GM12878 (cell line): ENCODE measurements at regions not wholly inside any gene's neighbourhood (a gene's known extent, or its start where the extent isn't known, plus 50 kb on each side); places are given as distances from the start of the nearest gene placed in this dataset.

ENCODE experiments used
- ETV6 ChIP-seq, 2 experiments: fragments of 450-650 bp in 1 of 2; IDR thresholded peaks in 1 of 2; conservative IDR thresholded peaks in 1 of 2; 2 replicates each; pipeline ENCODE4 v1.6.1; 2014; ENCODE audit warnings: antibody characterized with exemption in 1 of 2, borderline replicate concordance in 1 of 2, low read depth in 1 of 2, mild to moderate bottlenecking in 1 of 2, moderate library complexity in 1 of 2
- HDAC2 ChIP-seq: fragments of 200-600 bp; sonication (generic); IDR thresholded peaks from 2 replicates; pipeline ENCODE4 v1.6.1; 2017
- IKZF2 ChIP-seq, 2 experiments: fragments of 450-650 bp; IDR thresholded peaks; 2 replicates each; pipeline ENCODE4 v1.6.1; 2017; ENCODE audit warnings: mild to moderate bottlenecking in 2 of 2, moderate library complexity in 2 of 2
- NFYA ChIP-seq: IDR thresholded peaks from 2 replicates; pipeline ENCODE4 v1.6.1; 2011; ENCODE audit warnings: low read depth, mild to moderate bottlenecking, low read length, improper control_type of control experiment, borderline replicate concordance
- POLR2A ChIP-seq: IDR thresholded peaks from 2 replicates; pipeline ENCODE4 v1.6.1; 2011; ENCODE audit warnings: low read depth, mild to moderate bottlenecking, low read length
- RAD21 ChIP-seq: IDR thresholded peaks from 2 replicates; pipeline ENCODE4 v1.6.1; 2011; ENCODE audit warnings: mild to moderate bottlenecking, low read depth, low read length, moderate library complexity; ENCODE audit not compliant: insufficient read depth
- RCOR1 ChIP-seq: conservative IDR thresholded peaks from 2 replicates; pipeline ENCODE4 v1.6.1; 2012; ENCODE audit warnings: low read depth, low read length, improper control_type of control experiment
- TCF3 ChIP-seq: IDR thresholded peaks from 2 replicates; pipeline ENCODE4 v1.6.1; 2012; ENCODE audit warnings: low read depth, mild to moderate bottlenecking, low read length, borderline replicate concordance; ENCODE audit not compliant: insufficient read depth
- YY1 ChIP-seq: IDR thresholded peaks from 2 replicates; pipeline ENCODE4 v1.6.1; 2011; ENCODE audit warnings: low read depth, mild to moderate bottlenecking, low read length
- TF ChIP-seq, protein P1 (sequence below), 3 experiments: IDR thresholded peaks in 2 of 3; conservative IDR thresholded peaks in 1 of 3; 2 replicates each; pipeline ENCODE4 v1.5.1; 2011; ENCODE audit warnings: low read depth in 3 of 3, low read length in 3 of 3, mild to moderate bottlenecking in 3 of 3, control low read depth in 2 of 3, moderate library complexity in 2 of 3, inconsistent platforms in 1 of 3, mixed read lengths in 1 of 3; ENCODE audit not compliant: control insufficient read depth in 2 of 3, insufficient read depth in 1 of 3; ENCODE audit errors: extremely low read depth in 1 of 3
- TF ChIP-seq, protein P2 (sequence below): IDR thresholded peaks from 2 replicates; pipeline ENCODE4 v1.6.1; 2012; ENCODE audit warnings: low read depth, low read length, improper control_type of control experiment
- TF ChIP-seq, protein P3 (sequence below): fragments of 450-650 bp; IDR thresholded peaks from 2 replicates; pipeline ENCODE4 v1.6.1; 2017; ENCODE audit warnings: mild to moderate bottlenecking
- TF ChIP-seq, protein P4 (sequence below): fragments of 450-650 bp; formaldehyde crosslinking; IDR thresholded peaks from 2 replicates; pipeline ENCODE4 v1.4.0; 2022; ENCODE audit warnings: mild to moderate bottlenecking, moderate library complexity

DNA sequence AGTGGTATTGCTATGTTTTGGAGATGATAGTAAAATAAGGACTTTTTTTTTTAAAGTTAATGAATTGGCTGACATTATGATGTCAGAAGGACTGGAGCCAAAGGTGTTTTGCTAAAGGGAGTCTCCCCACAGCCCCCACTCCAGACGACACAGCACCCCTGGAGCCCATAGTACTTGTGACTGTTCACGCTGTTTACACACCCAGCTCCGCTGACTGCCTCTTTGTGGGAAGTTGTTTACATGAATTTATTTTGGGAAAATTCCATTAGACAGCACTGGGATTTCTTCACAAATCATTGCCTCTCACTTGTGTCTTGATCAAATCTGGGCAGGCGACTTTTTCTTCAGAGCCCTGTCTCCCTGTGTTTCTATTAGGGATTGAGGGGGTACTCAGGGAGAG is 108.6 kb downstream of the C17orf67 start:
- TF ChIP-seq HDAC2: no peak
- no peak for TF ChIP-seq YY1
- TF ChIP-seq, protein P1, sequence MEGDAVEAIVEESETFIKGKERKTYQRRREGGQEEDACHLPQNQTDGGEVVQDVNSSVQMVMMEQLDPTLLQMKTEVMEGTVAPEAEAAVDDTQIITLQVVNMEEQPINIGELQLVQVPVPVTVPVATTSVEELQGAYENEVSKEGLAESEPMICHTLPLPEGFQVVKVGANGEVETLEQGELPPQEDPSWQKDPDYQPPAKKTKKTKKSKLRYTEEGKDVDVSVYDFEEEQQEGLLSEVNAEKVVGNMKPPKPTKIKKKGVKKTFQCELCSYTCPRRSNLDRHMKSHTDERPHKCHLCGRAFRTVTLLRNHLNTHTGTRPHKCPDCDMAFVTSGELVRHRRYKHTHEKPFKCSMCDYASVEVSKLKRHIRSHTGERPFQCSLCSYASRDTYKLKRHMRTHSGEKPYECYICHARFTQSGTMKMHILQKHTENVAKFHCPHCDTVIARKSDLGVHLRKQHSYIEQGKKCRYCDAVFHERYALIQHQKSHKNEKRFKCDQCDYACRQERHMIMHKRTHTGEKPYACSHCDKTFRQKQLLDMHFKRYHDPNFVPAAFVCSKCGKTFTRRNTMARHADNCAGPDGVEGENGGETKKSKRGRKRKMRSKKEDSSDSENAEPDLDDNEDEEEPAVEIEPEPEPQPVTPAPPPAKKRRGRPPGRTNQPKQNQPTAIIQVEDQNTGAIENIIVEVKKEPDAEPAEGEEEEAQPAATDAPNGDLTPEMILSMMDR (IDR thresholded peaks at IDR 0.05 in 2 of 3, conservative IDR thresholded peaks at IDR 0.05 in 1 of 3; ENCODE audit: control insufficient read depth in 2 of 3, extremely low read depth in 1 of 3, insufficient read depth in 1 of 3, low read depth in 3 of 3, low read length in 3 of 3): no peak
- no peak for TF ChIP-seq POLR2A
- no peak for TF ChIP-seq RCOR1
- no peak for TF ChIP-seq RAD21
- no peak for TF ChIP-seq ETV6 (conservative IDR thresholded peaks at IDR 0.05 in 1 of 2, IDR thresholded peaks at IDR 0.05 in 1 of 2; ENCODE audit: borderline replicate concordance in 1 of 2, low read depth in 1 of 2)
- TF ChIP-seq NFYA: no peak
- TF ChIP-seq, protein P2, sequence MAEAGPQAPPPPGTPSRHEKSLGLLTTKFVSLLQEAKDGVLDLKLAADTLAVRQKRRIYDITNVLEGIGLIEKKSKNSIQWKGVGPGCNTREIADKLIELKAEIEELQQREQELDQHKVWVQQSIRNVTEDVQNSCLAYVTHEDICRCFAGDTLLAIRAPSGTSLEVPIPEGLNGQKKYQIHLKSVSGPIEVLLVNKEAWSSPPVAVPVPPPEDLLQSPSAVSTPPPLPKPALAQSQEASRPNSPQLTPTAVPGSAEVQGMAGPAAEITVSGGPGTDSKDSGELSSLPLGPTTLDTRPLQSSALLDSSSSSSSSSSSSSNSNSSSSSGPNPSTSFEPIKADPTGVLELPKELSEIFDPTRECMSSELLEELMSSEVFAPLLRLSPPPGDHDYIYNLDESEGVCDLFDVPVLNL: no peak
- TF ChIP-seq IKZF2 (IDR thresholded peaks at IDR 0.05): no peak
- TF ChIP-seq, protein P3, sequence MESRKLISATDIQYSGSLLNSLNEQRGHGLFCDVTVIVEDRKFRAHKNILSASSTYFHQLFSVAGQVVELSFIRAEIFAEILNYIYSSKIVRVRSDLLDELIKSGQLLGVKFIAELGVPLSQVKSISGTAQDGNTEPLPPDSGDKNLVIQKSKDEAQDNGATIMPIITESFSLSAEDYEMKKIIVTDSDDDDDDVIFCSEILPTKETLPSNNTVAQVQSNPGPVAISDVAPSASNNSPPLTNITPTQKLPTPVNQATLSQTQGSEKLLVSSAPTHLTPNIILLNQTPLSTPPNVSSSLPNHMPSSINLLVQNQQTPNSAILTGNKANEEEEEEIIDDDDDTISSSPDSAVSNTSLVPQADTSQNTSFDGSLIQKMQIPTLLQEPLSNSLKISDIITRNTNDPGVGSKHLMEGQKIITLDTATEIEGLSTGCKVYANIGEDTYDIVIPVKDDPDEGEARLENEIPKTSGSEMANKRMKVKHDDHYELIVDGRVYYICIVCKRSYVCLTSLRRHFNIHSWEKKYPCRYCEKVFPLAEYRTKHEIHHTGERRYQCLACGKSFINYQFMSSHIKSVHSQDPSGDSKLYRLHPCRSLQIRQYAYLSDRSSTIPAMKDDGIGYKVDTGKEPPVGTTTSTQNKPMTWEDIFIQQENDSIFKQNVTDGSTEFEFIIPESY: no peak
- no peak for TF ChIP-seq TCF3
- TF ChIP-seq, protein P4, sequence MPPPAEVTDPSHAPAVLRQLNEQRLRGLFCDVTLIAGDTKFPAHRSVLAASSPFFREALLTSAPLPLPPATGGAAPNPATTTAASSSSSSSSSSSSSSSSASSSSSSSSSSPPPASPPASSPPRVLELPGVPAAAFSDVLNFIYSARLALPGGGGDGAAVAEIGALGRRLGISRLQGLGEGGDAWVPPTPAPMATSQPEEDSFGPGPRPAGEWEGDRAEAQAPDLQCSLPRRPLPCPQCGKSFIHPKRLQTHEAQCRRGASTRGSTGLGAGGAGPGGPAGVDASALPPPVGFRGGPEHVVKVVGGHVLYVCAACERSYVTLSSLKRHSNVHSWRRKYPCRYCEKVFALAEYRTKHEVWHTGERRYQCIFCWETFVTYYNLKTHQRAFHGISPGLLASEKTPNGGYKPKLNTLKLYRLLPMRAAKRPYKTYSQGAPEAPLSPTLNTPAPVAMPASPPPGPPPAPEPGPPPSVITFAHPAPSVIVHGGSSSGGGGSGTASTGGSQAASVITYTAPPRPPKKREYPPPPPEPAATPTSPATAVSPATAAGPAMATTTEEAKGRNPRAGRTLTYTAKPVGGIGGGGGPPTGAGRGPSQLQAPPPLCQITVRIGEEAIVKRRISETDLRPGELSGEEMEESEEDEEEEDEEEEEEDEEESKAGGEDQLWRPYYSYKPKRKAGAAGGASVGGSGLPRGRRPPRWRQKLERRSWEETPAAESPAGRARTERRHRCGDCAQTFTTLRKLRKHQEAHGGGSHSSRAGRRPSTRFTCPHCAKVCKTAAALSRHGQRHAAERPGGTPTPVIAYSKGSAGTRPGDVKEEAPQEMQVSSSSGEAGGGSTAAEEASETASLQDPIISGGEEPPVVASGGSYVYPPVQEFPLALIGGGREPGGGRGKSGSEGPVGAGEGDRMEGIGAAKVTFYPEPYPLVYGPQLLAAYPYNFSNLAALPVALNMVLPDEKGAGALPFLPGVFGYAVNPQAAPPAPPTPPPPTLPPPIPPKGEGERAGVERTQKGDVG (CRISPR knock-in tag): no peak
